GM19023 (cell line): ENCODE measurements at regions not wholly inside any gene's neighbourhood (a gene's known extent, or its start where the extent isn't known, plus 50 kb on each side); places are given as distances from the start of the nearest gene placed in this dataset.
A peak's percentile ranks its signal among the peaks of the same experiment; 100 is the strongest.

Source experiments
- ATAC-seq: cut with Tn5 transposase; IDR thresholded peaks from one replicate; pipeline ENCODE4 v1.9.1; 2021; ENCODE audit warnings: mild to moderate bottlenecking, moderate library complexity; ENCODE audit not compliant: unreplicated experiment

GRCh38 chr12:124726596-124727263, 136.9 kb downstream of the SCARB1 start:
- no peak for ATAC-seq

GRCh38 chr12:124725597-124726237, 137.9 kb downstream of the SCARB1 start:
- ATAC-seq, result no peak

DNA sequence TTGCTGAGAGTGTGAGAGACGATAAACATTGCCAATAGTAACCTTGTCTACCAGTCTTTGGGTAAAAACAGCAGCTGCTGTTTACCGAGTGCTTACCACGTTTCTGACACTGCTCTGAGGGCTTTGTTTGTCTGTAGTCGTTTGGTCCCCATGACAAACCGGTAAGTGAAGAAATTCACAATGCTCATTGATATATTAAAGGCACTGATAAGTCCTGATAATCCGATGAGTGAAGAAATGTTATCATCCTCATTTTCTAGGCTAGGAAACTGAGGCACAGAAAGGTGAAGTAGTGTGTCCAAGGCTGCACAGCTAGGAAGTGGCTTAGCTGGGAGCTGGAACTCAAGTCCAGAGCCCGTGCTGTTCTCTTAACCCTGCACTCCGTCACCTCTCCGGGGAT, 138.6 kb downstream of the SCARB1 start:
- no peak for ATAC-seq

GRCh38 chr12:124722878-124723277, 140.8 kb downstream of the SCARB1 start:
- no peak for ATAC-seq

DNA sequence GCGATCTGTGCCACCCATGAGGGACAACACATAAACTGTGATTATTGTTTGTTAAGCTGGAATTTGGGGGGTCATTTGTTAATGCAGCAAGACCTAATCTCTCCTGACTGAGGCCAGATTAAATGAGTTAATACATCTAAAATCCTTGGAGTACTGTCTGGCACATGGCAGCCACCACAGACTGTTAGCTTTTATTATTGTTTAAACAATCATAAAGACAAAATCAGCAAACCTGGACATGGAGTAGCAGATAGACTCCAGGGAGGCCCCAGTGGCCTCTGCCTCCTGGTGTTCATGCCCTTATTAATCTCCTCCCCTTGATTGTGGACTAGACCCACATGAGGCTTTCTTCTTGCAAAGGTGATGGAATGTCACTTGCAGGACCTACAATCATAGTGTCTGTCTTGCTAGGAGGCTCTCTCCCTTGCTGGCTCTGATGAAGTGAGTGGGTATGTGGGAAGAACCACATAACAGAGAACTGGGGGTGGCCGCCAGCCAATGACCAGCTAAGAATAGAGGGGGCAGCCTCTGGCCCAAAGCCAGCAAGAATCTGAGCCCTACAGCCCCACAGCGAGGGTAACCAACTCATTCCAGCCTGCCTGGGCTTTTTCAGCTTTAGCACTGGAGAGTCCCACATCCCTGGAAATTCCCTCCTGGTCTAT, 142.0 kb downstream of the SCARB1 start:
- no peak for ATAC-seq

GRCh38 chr12:124720681-124721500, 142.8 kb downstream of the SCARB1 start:
- ATAC-seq, result no peak

GRCh38 chr12:124720004-124720680, 143.5 kb downstream of the SCARB1 start:
- no peak for ATAC-seq

- ATAC-seq, result no peak
Observed at GRCh38 chr12:124719231-124719630, 144.4 kb downstream of the SCARB1 start.

GRCh38 chr12:124718458-124718857, 145.2 kb downstream of the SCARB1 start:
- ATAC-seq, result no peak

DNA sequence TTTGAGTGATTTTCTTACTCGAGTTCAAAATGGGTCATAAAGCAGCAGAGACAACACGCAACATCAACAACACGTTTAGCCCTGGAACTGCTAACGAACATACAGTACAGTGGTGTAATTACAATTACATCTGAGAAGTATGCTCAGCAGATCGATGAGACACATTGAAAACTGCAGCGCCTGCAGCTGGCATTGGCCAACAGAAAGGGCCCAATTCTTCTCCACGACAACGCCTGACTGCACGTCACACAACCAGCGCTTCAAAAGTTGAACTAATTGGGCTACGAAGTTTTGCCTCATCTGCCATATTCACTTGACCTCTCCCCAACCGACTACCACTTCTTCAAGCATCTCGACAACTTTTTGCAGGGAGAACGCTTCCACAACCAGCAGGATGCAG, 145.6 kb downstream of the SCARB1 start:
- ATAC-seq, result no peak

GRCh38 chr12:124717318-124717717, 146.3 kb downstream of the SCARB1 start:
- no peak for ATAC-seq

- no peak for ATAC-seq
Observed at GRCh38 chr12:124716208-124717130, 147.2 kb downstream of the SCARB1 start.

GRCh38 chr12:124715121-124715990, 147.9 kb upstream of the NCOR2 start:
- ATAC-seq, result no peak

GRCh38 chr12:124713436-124714082, 146.1 kb upstream of the NCOR2 start:
- peak; percentile 80 for ATAC-seq

- ATAC-seq, result peak; percentile 31
Observed at GRCh38 chr12:124713041-124713435, 145.6 kb upstream of the NCOR2 start.

DNA sequence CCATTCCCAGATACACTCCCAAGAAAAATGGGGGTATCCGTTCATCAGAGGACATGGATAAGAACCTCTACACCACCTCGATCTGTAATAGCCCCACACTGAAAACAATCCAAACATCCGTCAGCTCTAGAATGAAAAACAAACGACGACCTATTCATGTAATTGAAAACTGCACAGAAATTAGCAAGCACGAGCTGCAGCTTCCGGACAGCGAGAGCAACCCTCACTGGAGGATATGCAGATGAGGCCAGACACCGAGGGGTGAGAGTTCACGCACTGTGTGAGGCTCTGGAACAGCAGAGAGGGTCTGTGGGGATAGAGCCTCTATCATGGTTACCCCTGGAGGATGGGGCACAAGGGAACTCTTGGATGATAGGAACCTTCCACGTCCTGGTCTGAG, 143.9 kb upstream of the NCOR2 start:
- no peak for ATAC-seq

DNA sequence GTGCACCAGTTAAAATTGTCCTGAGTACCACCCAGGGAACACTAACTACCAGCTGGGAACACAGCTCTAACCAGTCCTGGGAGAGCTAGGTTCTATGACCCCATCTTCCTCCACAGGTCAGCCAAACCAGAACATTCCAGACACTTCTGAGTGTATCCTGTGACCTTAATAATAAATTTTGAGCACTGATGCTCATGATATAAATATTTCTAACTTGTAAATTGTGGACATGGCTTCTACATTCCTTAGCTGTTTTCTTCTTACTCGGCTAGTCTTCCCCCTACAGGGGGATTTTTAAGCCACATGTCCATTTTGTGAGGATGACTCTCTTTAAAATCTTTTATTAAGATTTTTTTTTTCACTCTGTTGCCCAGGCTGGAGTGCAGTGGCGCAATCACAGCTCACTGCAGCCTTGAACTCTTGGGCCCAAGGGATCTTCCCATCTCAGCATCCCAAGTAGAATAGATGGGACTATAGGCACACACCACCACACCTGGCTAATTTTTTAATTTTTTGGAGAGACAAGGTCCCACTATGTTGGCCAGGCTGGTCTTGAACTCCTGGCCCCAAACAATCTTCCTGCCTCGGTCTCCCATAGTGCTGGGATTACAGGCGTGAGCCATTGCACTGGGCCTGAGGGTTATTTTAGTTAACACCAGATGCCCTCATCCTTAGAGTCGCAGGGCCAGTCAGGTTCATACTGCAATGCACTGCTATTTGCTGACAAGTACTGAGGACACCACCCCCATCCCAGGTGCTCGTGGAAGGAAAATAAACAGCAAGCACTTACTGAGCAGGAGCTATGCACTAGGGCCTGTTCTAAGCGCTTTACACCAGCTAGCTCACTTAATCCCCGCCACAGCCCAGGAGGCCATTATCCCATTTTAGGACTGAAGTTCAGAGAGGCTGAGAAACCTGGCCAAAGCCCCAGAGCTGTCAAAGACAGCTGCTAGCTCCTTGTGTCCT, 142.6 kb upstream of the NCOR2 start:
- no peak for ATAC-seq
